HCT116 (cell line): ENCODE measurements at regions not wholly inside any gene's neighbourhood (a gene's known extent, or its start where the extent isn't known, plus 50 kb on each side); places are given as distances from the start of the nearest gene placed in this dataset.

Experiments
- EGR1 ChIP-seq: IDR thresholded peaks from 2 replicates; pipeline ENCODE4 v1.6.1; 2012; ENCODE audit warnings: low read depth
- EZH2 ChIP-seq: fragments of 200-600 bp; sonication (generic); IDR thresholded peaks from 2 replicates; pipeline ENCODE4 v1.6.1; 2017; ENCODE audit warnings: antibody characterized with exemption, mixed run types
- EZH2phosphoT487 ChIP-seq: fragments of 200-600 bp; IDR thresholded peaks from 2 replicates; pipeline ENCODE4 v1.6.1; 2018; ENCODE audit warnings: antibody characterized with exemption, borderline replicate concordance
- JUND ChIP-seq: IDR thresholded peaks from 2 replicates; pipeline ENCODE4 v1.6.1; 2012
- POLR2A ChIP-seq: IDR thresholded peaks from 2 replicates; pipeline ENCODE4 v1.7.0; 2011; ENCODE audit warnings: borderline replicate concordance; ENCODE audit not compliant: insufficient read depth, insufficient read length; ENCODE audit errors: extremely low read depth
- POLR2AphosphoS5 ChIP-seq: IDR thresholded peaks from 2 replicates; pipeline ENCODE4 v1.6.1; 2011; ENCODE audit warnings: mild to moderate bottlenecking, low read depth, low read length, moderate library complexity
- RAD21 ChIP-seq: IDR thresholded peaks from 2 replicates; pipeline ENCODE4 v1.6.1; 2012; ENCODE audit warnings: low read depth, mild to moderate bottlenecking
- SP1 ChIP-seq: IDR thresholded peaks from 2 replicates; pipeline ENCODE4 v1.6.1; 2012; ENCODE audit warnings: low read depth
- YY1 ChIP-seq: IDR thresholded peaks from 2 replicates; pipeline ENCODE4 v1.6.1; 2011; ENCODE audit warnings: low read length, low read depth, moderate library complexity, mild to moderate bottlenecking; ENCODE audit not compliant: insufficient replicate concordance; ENCODE audit errors: extremely low read depth
- ZNF274 ChIP-seq: fragments of 200-500 bp; sonication (Bioruptor generic); IDR thresholded peaks from 2 replicates; pipeline ENCODE4 v1.6.1; 2014; ENCODE audit warnings: mild to moderate bottlenecking, low read depth, low read length, inconsistent platforms
- TF ChIP-seq, protein P1 (sequence below): IDR thresholded peaks from 2 replicates; pipeline ENCODE4 v1.6.1; 2012
- TF ChIP-seq, protein P2 (sequence below), 3 experiments: fragments of 200-600 bp in 1 of 3; sonication (generic) in 1 of 3; IDR thresholded peaks in 2 of 3; conservative IDR thresholded peaks in 1 of 3; 2 replicates each; pipeline ENCODE4 v1.5.1; 2012 to 2017; ENCODE audit warnings: low read depth in 2 of 3, low read length in 2 of 3, antibody characterized with exemption in 1 of 3, borderline replicate concordance in 1 of 3, control low read depth in 1 of 3, mild to moderate bottlenecking in 1 of 3, mixed read lengths in 1 of 3, mixed run types in 1 of 3, moderate library complexity in 1 of 3; ENCODE audit not compliant: insufficient read depth in 1 of 3
- TF ChIP-seq, protein P3 (sequence below): IDR thresholded peaks from 2 replicates; pipeline ENCODE4 v1.6.1; 2012; ENCODE audit warnings: low read depth

GRCh38 chr6:47922391-47922790 is 140.6 kb downstream of the OPN5 start:
- TF ChIP-seq POLR2A (no peak), RAD21 (no peak), POLR2AphosphoS5 (no peak), YY1 (no peak), SP1 (no peak), EZH2 (no peak), EGR1 (no peak), EZH2phosphoT487 (no peak), JUND (no peak), ZNF274 (no peak)
- TF ChIP-seq, protein P1, sequence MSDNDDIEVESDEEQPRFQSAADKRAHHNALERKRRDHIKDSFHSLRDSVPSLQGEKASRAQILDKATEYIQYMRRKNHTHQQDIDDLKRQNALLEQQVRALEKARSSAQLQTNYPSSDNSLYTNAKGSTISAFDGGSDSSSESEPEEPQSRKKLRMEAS: no peak
- TF ChIP-seq, protein P2, sequence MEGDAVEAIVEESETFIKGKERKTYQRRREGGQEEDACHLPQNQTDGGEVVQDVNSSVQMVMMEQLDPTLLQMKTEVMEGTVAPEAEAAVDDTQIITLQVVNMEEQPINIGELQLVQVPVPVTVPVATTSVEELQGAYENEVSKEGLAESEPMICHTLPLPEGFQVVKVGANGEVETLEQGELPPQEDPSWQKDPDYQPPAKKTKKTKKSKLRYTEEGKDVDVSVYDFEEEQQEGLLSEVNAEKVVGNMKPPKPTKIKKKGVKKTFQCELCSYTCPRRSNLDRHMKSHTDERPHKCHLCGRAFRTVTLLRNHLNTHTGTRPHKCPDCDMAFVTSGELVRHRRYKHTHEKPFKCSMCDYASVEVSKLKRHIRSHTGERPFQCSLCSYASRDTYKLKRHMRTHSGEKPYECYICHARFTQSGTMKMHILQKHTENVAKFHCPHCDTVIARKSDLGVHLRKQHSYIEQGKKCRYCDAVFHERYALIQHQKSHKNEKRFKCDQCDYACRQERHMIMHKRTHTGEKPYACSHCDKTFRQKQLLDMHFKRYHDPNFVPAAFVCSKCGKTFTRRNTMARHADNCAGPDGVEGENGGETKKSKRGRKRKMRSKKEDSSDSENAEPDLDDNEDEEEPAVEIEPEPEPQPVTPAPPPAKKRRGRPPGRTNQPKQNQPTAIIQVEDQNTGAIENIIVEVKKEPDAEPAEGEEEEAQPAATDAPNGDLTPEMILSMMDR (IDR thresholded peaks at IDR 0.05 in 2 of 3, conservative IDR thresholded peaks at IDR 0.05 in 1 of 3; ENCODE audit: borderline replicate concordance in 1 of 3, insufficient read depth in 1 of 3, low read depth in 2 of 3, low read length in 2 of 3): no peak
- TF ChIP-seq, protein P3, sequence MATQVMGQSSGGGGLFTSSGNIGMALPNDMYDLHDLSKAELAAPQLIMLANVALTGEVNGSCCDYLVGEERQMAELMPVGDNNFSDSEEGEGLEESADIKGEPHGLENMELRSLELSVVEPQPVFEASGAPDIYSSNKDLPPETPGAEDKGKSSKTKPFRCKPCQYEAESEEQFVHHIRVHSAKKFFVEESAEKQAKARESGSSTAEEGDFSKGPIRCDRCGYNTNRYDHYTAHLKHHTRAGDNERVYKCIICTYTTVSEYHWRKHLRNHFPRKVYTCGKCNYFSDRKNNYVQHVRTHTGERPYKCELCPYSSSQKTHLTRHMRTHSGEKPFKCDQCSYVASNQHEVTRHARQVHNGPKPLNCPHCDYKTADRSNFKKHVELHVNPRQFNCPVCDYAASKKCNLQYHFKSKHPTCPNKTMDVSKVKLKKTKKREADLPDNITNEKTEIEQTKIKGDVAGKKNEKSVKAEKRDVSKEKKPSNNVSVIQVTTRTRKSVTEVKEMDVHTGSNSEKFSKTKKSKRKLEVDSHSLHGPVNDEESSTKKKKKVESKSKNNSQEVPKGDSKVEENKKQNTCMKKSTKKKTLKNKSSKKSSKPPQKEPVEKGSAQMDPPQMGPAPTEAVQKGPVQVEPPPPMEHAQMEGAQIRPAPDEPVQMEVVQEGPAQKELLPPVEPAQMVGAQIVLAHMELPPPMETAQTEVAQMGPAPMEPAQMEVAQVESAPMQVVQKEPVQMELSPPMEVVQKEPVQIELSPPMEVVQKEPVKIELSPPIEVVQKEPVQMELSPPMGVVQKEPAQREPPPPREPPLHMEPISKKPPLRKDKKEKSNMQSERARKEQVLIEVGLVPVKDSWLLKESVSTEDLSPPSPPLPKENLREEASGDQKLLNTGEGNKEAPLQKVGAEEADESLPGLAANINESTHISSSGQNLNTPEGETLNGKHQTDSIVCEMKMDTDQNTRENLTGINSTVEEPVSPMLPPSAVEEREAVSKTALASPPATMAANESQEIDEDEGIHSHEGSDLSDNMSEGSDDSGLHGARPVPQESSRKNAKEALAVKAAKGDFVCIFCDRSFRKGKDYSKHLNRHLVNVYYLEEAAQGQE: no peak
